ENCODE measurements at regions not wholly inside any gene's neighbourhood (a gene's known extent, or its start where the extent isn't known, plus 50 kb on each side); places are given as distances from the start of the nearest gene placed in this dataset.

DNA sequence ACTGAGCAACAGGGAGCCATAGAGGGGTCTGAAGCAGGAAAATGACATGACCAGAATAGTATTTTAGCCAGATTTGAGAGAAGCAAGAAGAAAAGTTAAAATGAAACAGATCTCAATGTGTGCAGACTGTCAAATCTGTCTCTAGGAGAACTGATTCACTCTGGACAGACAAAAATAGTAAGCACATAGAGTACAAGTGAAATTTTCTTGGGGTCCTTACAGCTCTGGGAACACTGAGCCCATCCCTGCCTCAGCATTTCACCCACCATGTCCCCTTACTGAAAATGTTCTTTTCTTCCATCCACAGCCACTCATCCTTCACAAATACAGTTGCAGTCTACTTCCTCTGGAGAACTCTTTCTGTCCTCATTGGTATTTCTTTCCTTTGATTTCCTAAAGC lies 359.2 kb downstream of the MTX2 start (continued):
- TF ChIP-seq ZFP41 (tag by site-specific recombination; IDR thresholded peaks at IDR 0.05; ENCODE audit: borderline replicate concordance) = no peak
- no peak for TF ChIP-seq ZNF658 (tag by site-specific recombination; IDR thresholded peaks at IDR 0.05)

DNA sequence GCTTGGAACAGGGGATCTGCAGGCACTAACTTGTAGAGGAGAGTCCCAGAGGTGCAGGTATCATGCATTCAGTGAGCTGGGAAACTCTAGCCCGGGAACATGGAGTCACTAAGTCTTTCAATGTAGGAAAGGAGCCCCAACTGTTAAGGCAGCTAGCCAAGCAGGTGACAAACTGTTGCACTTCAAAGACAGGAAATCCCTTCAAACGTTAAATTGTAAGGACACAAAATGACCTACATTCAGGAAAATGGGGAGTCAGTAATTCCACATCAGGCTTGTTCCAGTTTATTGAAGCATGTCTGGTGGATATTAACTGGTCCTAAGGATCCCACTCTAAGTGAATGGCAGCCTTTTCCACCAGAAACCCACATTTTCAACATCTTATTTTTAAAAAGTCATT lies 364.5 kb downstream of the MTX2 start:
- no peak for TF ChIP-seq ZNF843 (tag by site-specific recombination; IDR thresholded peaks at IDR 0.05)
- TF ChIP-seq BCL11B (tag by site-specific recombination; IDR thresholded peaks at IDR 0.05; ENCODE audit: low read depth) = no peak
- no peak for TF ChIP-seq ZFP37 (tag by site-specific recombination; IDR thresholded peaks at IDR 0.05)
- no peak for TF ChIP-seq ZNF157 (tag by site-specific recombination; IDR thresholded peaks at IDR 0.05)
- TF ChIP-seq ZNF626 (tag by site-specific recombination; IDR thresholded peaks at IDR 0.05) = no peak
- TF ChIP-seq ZNF341 (tag by site-specific recombination; IDR thresholded peaks at IDR 0.05; ENCODE audit: low read depth) = no peak
- peak; percentile 25; the same call in 1 of the 2 replicates for TF ChIP-seq ZBTB20 (tag by site-specific recombination; IDR thresholded peaks at IDR 0.05)
- no peak overlapping the region for H3K27ac ChIP-seq (ENCODE audit: extremely low read depth, low read depth, low read length)
- no peak overlapping the region for H3K4me3 ChIP-seq (ENCODE audit: low read depth, low read length)
- ChIA-PET POLR2A (no interaction called here), CTCF (interaction anchor here (0.8 to 1.7 kb wide), 3 partner anchors 75 to 507 kb away, joined by 3 to 5 read pairs (median 4); no protein-coding TSS in a partner anchor)
- no peaks in the 10 kb centered on the region for H3K36me3 ChIP-seq (ENCODE audit: control insufficient read depth in 2 of 2, insufficient read depth in 1 of 2, low read length in 2 of 2)
- H3K9me3 ChIP-seq (ENCODE audit: control insufficient read depth, insufficient read depth, low read depth, low read length) = no peaks in the 10 kb centered on the region
- 0 out of 2 replicates have a peak, but pooled peaks cover 2% of the 10 kb centered on the region for H3K4me1 ChIP-seq (ENCODE audit: control insufficient read depth, insufficient read depth, low read length)

DNA sequence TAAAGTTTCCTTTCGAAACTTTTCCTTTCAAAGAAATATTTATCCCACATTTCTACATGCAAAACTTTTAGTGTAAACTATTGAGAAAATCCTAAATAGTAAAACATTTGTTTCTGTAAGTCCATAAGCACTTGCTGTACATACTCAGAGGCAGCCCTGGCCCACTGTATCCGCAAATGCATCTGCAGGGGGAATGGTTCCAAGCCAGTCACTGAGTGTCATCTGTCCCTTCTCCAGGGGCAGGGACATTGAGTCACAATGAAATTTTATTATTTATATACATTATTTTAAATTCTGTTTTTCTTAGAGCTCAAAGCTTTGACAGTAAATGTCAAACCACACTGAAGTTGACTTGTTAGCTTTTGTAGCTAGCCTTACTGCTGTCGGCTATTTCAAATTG lies 367.2 kb downstream of the MTX2 start:
- no peaks in the 10 kb centered on the region for H3K9me3 ChIP-seq (ENCODE audit: control insufficient read depth, insufficient read depth, low read depth, low read length)
- CTCF ChIA-PET = interaction anchor here (0.6 to 7.1 kb wide), 11 partner anchors 15 to 983 kb away, joined by 3 to 60 read pairs (median 5); no protein-coding TSS in a partner anchor
- H3K4me3 ChIP-seq (ENCODE audit: low read depth, low read length) = no peak overlapping the region
- POLR2A ChIA-PET = interaction anchor here (1.5 to 1.6 kb wide), 2 partner anchors 82 to 512 kb away, joined by 3 to 6 read pairs; no protein-coding TSS in a partner anchor
- H3K27ac ChIP-seq (ENCODE audit: extremely low read depth, low read depth, low read length) = no peak overlapping the region
- H3K36me3 ChIP-seq (ENCODE audit: control insufficient read depth in 2 of 2, insufficient read depth in 1 of 2, low read length in 2 of 2) = no peaks in the 10 kb centered on the region
- H3K4me1 ChIP-seq (ENCODE audit: control insufficient read depth, insufficient read depth, low read length) = 0 out of 2 replicates have a peak, but pooled peaks cover 2% of the 10 kb centered on the region
- TF ChIP-seq, protein P1, sequence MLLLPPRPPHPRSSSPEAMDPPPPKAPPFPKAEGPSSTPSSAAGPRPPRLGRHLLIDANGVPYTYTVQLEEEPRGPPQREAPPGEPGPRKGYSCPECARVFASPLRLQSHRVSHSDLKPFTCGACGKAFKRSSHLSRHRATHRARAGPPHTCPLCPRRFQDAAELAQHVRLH (tag by site-specific recombination; IDR thresholded peaks at IDR 0.05) = no peak
- no peak for TF ChIP-seq ZNF629 (tag by site-specific recombination; IDR thresholded peaks at IDR 0.05)
- TF ChIP-seq, protein P2, sequence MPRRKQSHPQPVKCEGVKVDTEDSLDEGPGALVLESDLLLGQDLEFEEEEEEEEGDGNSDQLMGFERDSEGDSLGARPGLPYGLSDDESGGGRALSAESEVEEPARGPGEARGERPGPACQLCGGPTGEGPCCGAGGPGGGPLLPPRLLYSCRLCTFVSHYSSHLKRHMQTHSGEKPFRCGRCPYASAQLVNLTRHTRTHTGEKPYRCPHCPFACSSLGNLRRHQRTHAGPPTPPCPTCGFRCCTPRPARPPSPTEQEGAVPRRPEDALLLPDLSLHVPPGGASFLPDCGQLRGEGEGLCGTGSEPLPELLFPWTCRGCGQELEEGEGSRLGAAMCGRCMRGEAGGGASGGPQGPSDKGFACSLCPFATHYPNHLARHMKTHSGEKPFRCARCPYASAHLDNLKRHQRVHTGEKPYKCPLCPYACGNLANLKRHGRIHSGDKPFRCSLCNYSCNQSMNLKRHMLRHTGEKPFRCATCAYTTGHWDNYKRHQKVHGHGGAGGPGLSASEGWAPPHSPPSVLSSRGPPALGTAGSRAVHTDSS (tag by site-specific recombination; IDR thresholded peaks at IDR 0.05) = no peak
- TF ChIP-seq ZNF211 (tag by site-specific recombination; IDR thresholded peaks at IDR 0.05; ENCODE audit: low read depth) = no peak
- TF ChIP-seq ZNF138 (tag by site-specific recombination; IDR thresholded peaks at IDR 0.05; ENCODE audit: borderline replicate concordance) = no peak
- no peak for TF ChIP-seq ZNF174 (tag by site-specific recombination; IDR thresholded peaks at IDR 0.05)
- TF ChIP-seq, protein P3, sequence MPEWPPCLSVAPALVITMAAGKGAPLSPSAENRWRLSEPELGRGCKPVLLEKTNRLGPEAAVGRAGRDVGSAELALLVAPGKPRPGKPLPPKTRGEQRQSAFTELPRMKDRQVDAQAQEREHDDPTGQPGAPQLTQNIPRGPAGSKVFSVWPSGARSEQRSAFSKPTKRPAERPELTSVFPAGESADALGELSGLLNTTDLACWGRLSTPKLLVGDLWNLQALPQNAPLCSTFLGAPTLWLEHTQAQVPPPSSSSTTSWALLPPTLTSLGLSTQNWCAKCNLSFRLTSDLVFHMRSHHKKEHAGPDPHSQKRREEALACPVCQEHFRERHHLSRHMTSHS (tag by site-specific recombination; IDR thresholded peaks at IDR 0.05) = no peak
- TF ChIP-seq ZBTB26 (tag by site-specific recombination; optimal IDR thresholded peaks at IDR 0.05) = no peak
- TF ChIP-seq, protein P4, sequence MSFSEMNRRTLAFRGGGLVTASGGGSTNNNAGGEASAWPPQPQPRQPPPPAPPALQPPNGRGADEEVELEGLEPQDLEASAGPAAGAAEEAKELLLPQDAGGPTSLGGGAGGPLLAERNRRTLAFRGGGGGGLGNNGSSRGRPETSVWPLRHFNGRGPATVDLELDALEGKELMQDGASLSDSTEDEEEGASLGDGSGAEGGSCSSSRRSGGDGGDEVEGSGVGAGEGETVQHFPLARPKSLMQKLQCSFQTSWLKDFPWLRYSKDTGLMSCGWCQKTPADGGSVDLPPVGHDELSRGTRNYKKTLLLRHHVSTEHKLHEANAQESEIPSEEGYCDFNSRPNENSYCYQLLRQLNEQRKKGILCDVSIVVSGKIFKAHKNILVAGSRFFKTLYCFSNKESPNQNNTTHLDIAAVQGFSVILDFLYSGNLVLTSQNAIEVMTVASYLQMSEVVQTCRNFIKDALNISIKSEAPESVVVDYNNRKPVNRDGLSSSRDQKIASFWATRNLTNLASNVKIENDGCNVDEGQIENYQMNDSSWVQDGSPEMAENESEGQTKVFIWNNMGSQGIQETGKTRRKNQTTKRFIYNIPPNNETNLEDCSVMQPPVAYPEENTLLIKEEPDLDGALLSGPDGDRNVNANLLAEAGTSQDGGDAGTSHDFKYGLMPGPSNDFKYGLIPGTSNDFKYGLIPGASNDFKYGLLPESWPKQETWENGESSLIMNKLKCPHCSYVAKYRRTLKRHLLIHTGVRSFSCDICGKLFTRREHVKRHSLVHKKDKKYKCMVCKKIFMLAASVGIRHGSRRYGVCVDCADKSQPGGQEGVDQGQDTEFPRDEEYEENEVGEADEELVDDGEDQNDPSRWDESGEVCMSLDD (tag by site-specific recombination; IDR thresholded peaks at IDR 0.05) = no peak
- no peak for TF ChIP-seq ZNF169 (tag by site-specific recombination; IDR thresholded peaks at IDR 0.05)
- no peak for TF ChIP-seq ZNF248 (tag by site-specific recombination; IDR thresholded peaks at IDR 0.05)
- TF ChIP-seq PBX3 (CRISPR knock-in tag; IDR thresholded peaks at IDR 0.05) = no peak
- no peak for TF ChIP-seq ZNF362 (tag by site-specific recombination; IDR thresholded peaks at IDR 0.05)
